ENCODE measurements at regions not wholly inside any gene's neighbourhood (a gene's known extent, or its start where the extent isn't known, plus 50 kb on each side); places are given as distances from the start of the nearest gene placed in this dataset.

DNA sequence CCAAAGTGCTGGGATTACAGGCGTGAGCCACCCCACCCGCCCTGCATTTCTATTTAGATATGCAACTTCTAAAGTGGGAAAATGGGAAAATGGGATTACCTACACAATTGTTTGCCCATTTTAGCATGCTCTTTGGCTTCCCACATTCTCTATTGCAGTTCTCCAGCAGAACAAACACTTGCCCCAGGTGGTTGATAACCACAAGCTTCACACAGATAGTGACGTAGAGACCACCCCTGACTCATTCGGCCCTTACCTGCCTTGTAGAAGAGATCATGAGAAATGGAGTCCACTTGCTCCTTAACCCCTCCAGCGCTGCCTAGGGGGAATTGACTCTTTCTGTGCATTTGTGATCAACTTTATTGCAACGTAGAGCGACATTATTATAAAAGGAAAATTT is 83.2 kb upstream of the RAP2B start:
- no peak for DNase-seq

DNA sequence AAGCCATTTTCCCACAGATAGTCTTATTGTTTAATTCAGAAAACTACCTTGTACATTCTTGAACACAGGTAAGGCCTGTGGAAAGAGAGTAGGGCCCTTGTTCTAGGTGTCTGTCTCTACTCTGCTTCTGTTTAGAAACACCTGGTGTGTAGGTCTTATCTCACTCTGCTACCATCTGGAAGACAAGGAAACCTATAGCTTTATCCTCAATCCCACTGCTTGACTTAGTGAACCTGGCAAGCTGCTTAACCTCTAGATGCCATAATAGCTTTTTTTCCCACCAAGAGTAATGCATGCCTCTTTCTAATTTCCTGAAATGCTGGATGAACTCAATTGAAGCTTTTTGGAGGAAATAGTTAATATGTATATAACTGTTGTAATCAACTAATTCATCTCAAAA is 82.6 kb upstream of the RAP2B start:
- DNase-seq, result no peak

DNA sequence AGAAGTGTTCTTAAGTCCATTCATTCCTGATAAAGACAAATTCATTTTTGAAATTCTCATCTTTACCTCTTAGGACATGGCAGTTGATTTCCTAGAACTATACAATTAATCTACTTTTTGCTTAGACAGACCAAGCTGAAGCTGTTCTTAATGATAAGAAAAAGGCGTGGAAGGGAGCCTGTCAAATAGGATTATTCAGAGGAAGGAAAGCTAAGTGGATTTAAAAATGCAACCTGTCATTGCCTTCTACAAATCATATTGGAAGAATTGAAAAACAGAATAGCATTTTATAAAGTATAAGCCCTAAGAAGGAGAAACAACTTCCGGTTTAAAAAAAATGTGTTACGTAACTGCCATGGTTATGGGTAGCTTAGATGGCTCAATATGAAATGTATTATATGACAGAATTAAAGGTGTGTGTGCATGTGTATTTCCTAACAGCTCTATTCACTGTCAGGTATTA is 81.2 kb upstream of the RAP2B start:
- no peak for DNase-seq

DNA sequence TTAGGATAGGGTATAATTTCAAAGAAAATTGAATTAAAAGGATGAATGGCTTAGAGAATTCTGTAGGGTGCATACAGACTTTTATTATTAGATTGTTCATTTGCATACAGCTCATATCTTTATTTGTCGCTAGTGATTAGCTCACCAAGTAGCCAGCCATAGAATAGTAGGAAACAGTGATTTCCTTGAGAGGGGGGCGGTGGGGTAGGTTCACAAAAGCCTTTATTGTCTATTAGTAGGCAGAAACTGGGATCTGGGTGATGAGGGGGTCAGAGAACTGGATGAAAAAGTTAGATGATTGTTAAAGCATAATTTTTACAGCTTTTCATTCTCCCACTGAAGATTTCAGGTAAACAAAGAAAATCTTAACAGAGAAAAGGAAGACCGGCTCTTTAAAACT is 77.6 kb upstream of the RAP2B start:
- no peak for DNase-seq

DNA sequence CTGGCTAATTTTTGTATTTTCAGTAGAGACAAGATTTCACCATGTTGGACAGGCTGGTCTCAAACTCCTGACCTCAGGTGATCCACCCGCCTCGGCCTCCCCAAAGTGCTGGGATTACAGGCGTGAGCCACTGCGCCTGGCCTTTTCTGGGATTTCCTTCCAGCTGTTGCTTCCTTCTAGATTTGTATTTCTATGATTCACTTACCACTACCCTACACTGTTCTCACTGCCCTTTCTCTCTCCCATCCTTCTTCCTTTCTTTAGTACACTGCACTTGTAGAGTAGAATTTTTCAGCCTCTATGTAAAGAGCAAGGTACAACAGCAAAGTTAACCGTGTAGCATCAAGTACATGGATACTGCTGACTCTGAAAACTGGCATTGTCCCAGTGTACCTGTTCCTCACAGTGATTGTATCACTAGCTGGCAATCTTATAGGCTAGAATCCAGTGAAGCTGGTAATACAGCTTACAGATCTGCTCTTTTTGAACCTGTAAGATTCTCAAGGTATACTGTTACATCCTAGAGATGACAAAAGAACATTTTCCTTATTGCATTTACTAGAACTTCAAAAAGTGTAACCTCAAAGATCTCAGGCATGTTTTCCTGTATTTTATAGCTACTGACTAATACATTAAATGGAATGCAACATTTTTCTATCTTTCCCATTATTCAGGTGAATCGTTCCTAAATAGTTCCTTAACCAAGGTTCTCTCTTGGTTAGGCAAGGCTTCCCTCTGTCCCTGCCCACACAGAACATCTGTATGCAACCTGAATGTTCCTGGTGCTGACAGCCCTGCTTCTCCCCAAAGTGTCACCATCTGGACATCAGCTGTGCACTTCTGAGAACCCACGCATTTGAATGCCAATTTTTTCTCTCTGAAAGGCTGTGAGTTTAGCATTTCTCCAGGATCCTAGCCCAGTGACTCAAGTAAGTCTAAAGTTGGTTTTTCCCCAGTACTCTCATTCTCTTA is 74.1 kb upstream of the RAP2B start:
- DNase-seq, result no peak

DNA sequence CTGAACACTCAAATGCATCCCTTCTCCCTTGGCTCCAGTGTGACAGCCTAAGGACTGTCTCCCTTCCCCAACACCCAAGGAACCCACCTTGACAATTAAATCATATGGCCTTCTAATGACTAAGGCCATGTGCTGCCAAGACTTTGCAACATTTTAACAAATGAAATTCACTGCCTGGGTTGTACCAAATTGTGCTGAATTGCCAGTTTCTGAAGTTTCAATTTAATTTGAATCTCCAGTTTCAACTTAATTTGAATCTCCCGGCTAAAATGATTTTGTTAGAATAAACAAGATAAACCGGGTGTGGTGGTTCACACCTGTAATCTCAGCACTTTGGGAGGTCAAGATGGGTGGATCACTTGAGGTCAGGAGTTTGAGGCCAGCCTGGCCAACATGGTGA is 72.4 kb upstream of the RAP2B start:
- no peak for DNase-seq

DNA sequence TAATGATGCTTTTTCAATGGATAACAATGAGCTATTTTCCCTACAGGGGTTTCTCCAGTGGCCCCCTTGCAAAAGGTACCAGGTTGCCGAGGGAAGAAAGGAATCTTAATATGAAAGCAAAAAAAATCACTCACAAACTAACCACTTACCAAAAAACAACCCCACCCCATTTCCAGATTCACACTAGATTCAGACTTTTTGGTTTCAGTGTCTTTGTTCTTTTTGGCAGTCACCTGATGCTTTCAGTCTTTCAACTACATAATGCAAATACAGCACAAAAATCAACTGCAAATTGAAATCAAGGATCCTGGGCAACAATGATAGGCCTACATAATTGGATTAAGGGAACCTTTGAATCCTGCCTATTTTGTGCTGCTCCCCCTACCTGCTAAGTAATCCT is 71.1 kb upstream of the RAP2B start:
- DNase-seq, result no peak

DNA sequence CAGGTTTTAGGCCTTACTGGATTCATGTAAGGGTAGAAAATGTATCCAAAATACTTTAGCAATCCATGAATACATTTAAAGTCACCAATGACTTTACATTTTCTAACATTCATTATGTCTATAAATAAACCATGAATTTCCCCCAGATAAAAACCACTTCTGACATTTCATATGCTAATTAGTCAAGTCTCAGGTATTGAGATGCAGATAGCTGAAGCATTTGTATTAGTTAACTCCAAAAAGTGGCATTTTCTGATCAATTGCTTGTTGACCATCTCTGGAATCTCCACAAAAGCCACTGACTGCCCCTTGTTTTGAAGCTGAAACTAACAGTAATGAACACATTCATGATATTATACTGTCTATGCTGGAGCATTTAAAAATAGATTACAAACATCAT is 68.4 kb upstream of the RAP2B start:
- DNase-seq, result no peak

DNA sequence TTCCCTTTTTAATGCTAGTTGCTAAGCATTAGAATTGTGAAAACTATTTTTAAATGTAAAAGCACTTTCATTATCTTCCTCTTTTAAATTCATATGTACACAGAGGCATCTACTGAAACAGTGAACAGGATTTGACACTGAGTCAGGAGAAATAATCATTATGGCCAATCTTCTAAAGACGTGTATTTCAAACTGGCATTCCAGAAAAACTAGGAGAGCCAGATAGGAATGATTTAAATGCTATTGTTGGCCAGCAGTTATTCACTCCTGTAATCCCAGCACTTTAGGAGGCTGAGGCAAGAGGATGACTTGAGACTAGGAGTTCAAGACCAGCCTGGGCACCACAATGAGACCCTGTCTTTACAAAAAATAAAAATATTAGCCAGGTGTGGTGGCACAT is 67.6 kb upstream of the RAP2B start:
- no peak for DNase-seq

DNA sequence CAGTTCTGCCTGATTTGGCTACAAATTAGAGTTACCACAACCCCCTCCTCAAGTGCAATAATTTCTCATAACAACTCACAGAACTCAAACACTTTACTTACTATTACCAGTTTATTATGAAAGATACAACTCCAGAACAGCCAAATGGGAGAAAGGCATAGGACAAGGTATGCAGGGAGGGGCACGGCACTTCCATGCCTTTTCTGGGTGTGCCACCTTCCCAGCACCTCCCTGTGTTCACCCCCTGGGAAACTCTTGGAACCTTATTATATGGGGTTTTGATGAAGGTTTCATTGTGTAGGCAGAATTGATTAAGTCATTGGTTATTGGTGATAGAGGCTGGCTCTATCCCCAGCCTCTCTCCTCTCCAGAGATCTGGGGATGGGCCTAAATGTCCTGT is 66.6 kb upstream of the RAP2B start:
- DNase-seq, result no peak

DNA sequence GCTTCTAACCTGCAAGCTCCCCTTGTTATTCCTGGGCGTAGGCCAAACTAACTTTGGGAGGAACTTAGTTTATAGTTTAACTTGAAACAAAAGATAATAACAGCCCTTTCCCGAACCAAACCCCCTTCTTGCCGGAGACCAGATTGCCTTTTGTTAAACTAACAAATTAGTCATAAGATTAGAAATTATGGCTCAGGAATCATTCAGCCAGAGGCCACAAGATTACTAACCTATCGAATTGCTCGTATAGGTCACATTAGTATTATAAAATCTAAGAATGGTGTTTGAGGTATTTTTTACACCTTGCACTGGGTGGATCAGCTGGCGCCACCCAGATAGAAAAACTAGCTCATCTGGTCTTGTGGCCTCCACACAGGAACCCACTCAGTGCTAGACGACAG is 65.3 kb upstream of the RAP2B start:
- DNase-seq, result no peak

DNA sequence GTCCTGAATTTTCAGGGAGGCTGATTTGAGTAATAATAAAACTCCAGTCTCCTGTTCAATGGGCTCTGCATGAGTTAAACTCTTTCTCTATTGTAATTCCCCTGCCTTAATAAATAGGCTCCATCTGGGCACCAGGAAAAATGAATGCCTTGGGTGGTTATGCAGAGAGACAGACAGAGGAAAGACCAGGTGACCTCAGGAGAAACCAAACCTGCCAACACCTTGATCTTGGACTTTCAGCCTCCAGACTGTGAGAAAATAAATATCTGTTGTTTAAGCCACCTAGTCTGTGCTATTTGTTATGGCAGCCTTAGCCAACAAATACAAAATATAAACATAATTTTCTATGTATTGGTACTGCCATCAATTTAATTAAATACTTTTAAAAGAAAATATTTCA is 64.8 kb upstream of the RAP2B start:
- no peak for DNase-seq

DNA sequence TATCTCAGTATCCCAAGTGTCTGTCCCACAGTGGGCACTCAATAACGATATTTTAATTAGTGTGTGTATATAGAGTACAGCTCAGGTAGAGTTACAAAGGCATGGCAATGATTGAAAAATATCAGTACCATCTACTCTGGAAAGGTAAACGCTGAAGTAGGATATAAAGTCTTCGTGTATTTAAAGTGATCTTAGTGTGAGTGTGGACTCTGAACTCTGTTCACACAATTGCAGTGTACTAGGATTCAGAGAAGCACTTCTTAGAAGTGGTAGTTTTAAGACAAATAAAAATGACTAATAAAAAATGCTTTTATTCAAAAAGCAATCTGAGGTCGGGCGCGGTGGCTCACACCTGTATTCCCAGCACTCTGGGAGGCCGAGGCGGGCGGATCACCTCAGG is 62.9 kb upstream of the RAP2B start:
- DNase-seq, result no peak

DNA sequence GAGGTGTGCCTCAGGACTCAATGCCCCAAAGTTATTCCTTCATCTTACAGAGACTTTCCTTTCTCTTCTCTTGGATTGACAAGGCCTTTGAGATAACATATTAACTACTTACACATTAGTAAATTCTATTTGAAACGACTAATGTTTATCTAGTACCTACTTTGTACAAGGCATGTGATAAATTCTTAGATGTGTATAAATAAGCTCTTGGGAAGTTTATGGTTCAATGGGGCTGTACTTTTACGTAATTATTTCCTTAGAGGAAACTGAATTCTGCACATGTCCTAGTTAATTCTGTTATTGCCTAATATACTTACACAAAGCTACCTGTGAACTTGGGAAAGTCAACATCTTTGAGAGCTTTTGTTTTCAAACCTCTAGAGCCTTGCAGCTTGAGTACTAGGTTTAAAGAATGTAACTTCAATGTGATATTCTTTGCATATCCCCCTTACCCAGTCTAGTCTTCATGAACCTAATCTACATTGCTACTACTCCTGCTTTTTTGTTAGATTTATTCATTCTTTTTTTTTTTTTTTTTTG is 58.5 kb upstream of the RAP2B start:
- no peak for DNase-seq

DNA sequence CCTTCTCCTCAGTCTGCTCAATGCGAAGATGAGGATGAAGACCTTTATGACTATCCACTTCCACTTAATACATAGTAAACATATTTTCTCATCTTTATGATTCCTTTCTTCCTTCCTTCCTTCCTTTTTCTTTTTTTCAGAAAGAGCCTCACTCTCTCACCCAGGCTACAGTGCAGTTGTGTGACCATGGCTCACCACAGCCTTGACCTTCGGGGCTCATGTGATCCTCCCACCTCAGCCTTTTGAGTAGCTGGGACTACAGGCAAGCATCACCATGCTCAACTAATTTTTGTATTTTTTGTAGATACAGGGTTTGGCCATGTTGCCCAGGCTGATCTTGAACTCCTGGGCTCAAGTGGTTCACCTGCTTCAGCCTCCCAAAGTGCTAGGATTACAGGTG is 52.0 kb upstream of the RAP2B start:
- no peak for DNase-seq

DNA sequence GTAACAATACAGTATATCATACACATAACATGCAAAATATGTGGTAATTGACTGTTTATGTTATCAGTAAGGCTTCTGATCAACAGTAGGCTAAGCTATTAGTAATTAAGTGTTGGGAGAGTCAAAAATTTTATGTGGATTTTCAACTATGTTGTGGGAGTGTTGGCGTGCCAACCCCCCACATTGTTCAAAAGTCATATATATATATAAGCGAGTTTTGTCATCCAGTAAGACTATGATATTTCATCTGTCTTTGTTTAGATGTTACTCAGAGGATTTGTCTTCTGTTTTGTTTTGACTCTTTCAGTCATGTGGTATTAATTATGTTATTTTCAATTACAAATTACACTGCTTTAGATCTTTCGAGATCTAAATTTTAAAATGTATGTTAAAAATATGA is 51.0 kb upstream of the RAP2B start:
- no peak for DNase-seq

Measured in NCI-H2107 (cell line).